ENCODE measurements at regions not wholly inside any gene's neighbourhood (a gene's known extent, or its start where the extent isn't known, plus 50 kb on each side); places are given as distances from the start of the nearest gene placed in this dataset.

DNA sequence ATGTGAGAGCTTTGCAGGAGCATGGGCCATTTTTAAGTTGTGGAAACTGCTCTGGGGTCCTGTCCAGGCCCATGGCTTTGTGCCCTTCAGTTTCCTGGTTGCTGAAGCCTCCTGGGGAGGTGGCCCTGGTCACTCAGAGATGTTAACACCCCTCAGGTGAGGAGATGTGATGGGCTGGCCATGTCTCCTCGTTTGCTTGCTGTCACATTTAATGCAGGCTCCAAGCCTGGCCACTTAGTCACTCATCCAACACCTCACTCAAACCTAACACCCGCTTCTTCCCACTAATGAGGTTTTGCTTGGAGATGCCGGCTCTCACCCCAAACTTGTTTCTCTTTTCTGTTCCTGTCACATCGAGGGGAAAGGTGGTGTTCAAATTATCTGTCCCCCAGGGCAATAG is 192.7 kb downstream of the PTPRU start:
- TF ChIP-seq, protein P1, sequence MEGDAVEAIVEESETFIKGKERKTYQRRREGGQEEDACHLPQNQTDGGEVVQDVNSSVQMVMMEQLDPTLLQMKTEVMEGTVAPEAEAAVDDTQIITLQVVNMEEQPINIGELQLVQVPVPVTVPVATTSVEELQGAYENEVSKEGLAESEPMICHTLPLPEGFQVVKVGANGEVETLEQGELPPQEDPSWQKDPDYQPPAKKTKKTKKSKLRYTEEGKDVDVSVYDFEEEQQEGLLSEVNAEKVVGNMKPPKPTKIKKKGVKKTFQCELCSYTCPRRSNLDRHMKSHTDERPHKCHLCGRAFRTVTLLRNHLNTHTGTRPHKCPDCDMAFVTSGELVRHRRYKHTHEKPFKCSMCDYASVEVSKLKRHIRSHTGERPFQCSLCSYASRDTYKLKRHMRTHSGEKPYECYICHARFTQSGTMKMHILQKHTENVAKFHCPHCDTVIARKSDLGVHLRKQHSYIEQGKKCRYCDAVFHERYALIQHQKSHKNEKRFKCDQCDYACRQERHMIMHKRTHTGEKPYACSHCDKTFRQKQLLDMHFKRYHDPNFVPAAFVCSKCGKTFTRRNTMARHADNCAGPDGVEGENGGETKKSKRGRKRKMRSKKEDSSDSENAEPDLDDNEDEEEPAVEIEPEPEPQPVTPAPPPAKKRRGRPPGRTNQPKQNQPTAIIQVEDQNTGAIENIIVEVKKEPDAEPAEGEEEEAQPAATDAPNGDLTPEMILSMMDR (IDR thresholded peaks at IDR 0.05), result no peak
- TF ChIP-seq EZH2phosphoT487 (IDR thresholded peaks at IDR 0.05) (no peak), EZH2 (IDR thresholded peaks at IDR 0.05) (no peak)

Data from neural progenitor cell (in vitro differentiated cells).